HepG2 (cell line): ENCODE measurements at regions not wholly inside any gene's neighbourhood (a gene's known extent, or its start where the extent isn't known, plus 50 kb on each side); places are given as distances from the start of the nearest gene placed in this dataset.

Experiments
- ATAC-seq: fragments of 200-7000 bp; cut with Tn5 transposase; 3 replicates; pipeline ENCODE4 v1.9.1; 2020; ENCODE audit warnings: mild to moderate bottlenecking, moderate library complexity
- BruUV-seq: library from RNA; stranded (reverse); fragments of 400-500 nt; replicated peaks from 2 replicates; lab custom pipeline; 2021; lab: Mats Ljungman, UMichigan
- CTCF ChIA-PET: fragments of 300-600 bp; formaldehyde crosslinking; extraction: SDS; loops from one replicate; lab custom pipeline; 2021; ENCODE audit warnings: low total read pairs, inconsistent platforms, low intra/inter-chr PET ratio; lab: Yijun Ruan, JAX
- POLR2A ChIA-PET: fragments of 350-600 bp; sonication (Branson Sonifier 250); formaldehyde crosslinking; loops from one replicate; lab custom pipeline; 2020; ENCODE audit warnings: antibody characterized with exemption, inconsistent platforms; lab: Yijun Ruan, JAX
- DNase-seq: peaks from one replicate; pipeline ENCODE4 v3.0.0-alpha.2; 2015; ENCODE audit warnings: low spot score
- FAIRE-seq: peaks from 3 replicates; lab custom pipeline; 2011; peaks lifted over from hg19 to GRCh38; lab: Jason Lieb, UNC
- H2AFZ ChIP-seq: one replicate; pipeline ENCODE4 v1.6.1; 2011; ENCODE audit warnings: low read length, inconsistent platforms
- H3K27ac ChIP-seq: fragments of 300-600 bp; 3 replicates; pipeline ENCODE4 v1.8.0; 2011; ENCODE audit warnings: mixed run types, mild to moderate bottlenecking, mixed read lengths, low read length, inconsistent platforms; ENCODE audit not compliant: insufficient read depth; ENCODE audit errors: extremely low read length
- H3K27me3 ChIP-seq, 2 experiments: fragments of 200-600 bp in 1 of 2; 2 replicates in 1 of 2; 3 replicates in 1 of 2; pipeline versions ENCODE4 v1.6.0 to v1.8.0; 2011; ENCODE audit warnings: low read length in 2 of 2, mild to moderate bottlenecking in 2 of 2, moderate library complexity in 2 of 2, inconsistent platforms in 1 of 2; ENCODE audit not compliant: insufficient read depth in 2 of 2, control insufficient read depth in 1 of 2
- H3K36me3 ChIP-seq, 2 experiments: fragments of 200-600 bp in 1 of 2; replicated peaks in 1 of 2; 2 replicates in 1 of 2; 3 replicates in 1 of 2; pipeline versions ENCODE4 v1.5.1 to v1.8.0; 2011; ENCODE audit warnings: low read length in 2 of 2, inconsistent platforms in 1 of 2; ENCODE audit not compliant: insufficient read depth in 2 of 2, control insufficient read depth in 1 of 2
- H3K4me1 ChIP-seq: 2 replicates; pipeline ENCODE4 v1.5.1; 2012; ENCODE audit warnings: low read length, inconsistent platforms; ENCODE audit not compliant: insufficient read depth
- H3K4me2 ChIP-seq: 2 replicates; pipeline ENCODE4 v1.6.0; 2011; ENCODE audit warnings: low read depth, low read length, inconsistent platforms
- H3K4me3 ChIP-seq, 3 experiments: fragments of 200-600 bp in 1 of 3; sonication (generic), shearing (Covaris generic) in 1 of 3; replicated peaks in 1 of 3; 2 replicates each; pipeline ENCODE4 v1.5.1; 2011 to 2016; ENCODE audit warnings: low read length in 3 of 3, inconsistent platforms in 2 of 3, low read depth in 2 of 3, mild to moderate bottlenecking in 2 of 3, control low read depth in 1 of 3, mixed read lengths in 1 of 3; ENCODE audit not compliant: insufficient read depth in 1 of 3
- H3K79me2 ChIP-seq: one replicate; pipeline ENCODE4 v1.6.1; 2011; ENCODE audit warnings: low read length, inconsistent platforms; ENCODE audit not compliant: insufficient read depth
- H3K9ac ChIP-seq: 2 replicates; pipeline ENCODE4 v1.6.0; 2011; ENCODE audit warnings: mild to moderate bottlenecking, low read depth, low read length, inconsistent platforms; ENCODE audit not compliant: insufficient read depth
- H3K9me3 ChIP-seq: 2 replicates; pipeline ENCODE4 v1.5.1; 2012; ENCODE audit warnings: mild to moderate bottlenecking, low read length
- H4K20me1 ChIP-seq: 2 replicates; pipeline ENCODE4 v1.6.0; 2011; ENCODE audit warnings: inconsistent platforms, mild to moderate bottlenecking, low read length, moderate library complexity; ENCODE audit not compliant: insufficient read depth
- BCL6 ChIP-seq: IDR thresholded peaks from 2 replicates; pipeline ENCODE4 v1.6.1; 2016; ENCODE audit warnings: missing genetic modification reagents, missing compliant biosample characterization
- BORCS8-MEF2B ChIP-seq: sonication (generic); formaldehyde crosslinking; IDR thresholded peaks from 2 replicates; pipeline ENCODE4 v1.8.0; 2022; ENCODE audit warnings: mild to moderate bottlenecking, missing genetic modification reagents
- CEBPB ChIP-seq: IDR thresholded peaks from 2 replicates; pipeline ENCODE4 v1.6.1; 2011; ENCODE audit warnings: low read depth, low read length, improper control_type of control experiment, borderline replicate concordance
- CEBPG ChIP-seq: IDR thresholded peaks from 2 replicates; pipeline ENCODE4 v1.6.1; 2016
- CHD4 ChIP-seq: fragments of 200-600 bp; sonication (generic); IDR thresholded peaks from 2 replicates; pipeline ENCODE4 v1.7.0; 2017; ENCODE audit warnings: mild to moderate bottlenecking, low read length, borderline replicate concordance
- SRY ChIP-seq: sonication (generic); formaldehyde crosslinking; IDR thresholded peaks from 2 replicates; pipeline ENCODE4 v1.8.0; 2022; ENCODE audit warnings: mild to moderate bottlenecking, missing genetic modification reagents
- TCF7 ChIP-seq: sonication (generic); IDR thresholded peaks from 2 replicates; pipeline ENCODE4 v1.6.1; 2016; ENCODE audit warnings: antibody characterized with exemption, low read depth
- ZFP82 ChIP-seq: sonication (generic); formaldehyde crosslinking; IDR thresholded peaks from 2 replicates; pipeline ENCODE4 v1.5.1; 2020; ENCODE audit warnings: mild to moderate bottlenecking, missing genetic modification reagents, borderline replicate concordance
- WGBS: methylation state at CpG from one replicate; pipeline ENCODE4 v1.1.6; 2017; ENCODE audit warnings: low lambda C conversion rate; 5-methylcytosine and 5-hydroxymethylcytosine counted together
- in situ Hi-C: cut with HindIII; loops from 2 replicates; pipeline ENCODE4 v1.10.0; 2017; ENCODE audit warnings: low pct_unique_long_range_greater_than_20kb; ENCODE audit not compliant: extremely low pct_ligation_motif_present
- intact Hi-C: fragments of 100-400 bp; cut with micrococcal nuclease; formaldehyde crosslinking; loops from one replicate; pipeline ENCODE4 v1.10.0; 2022; ENCODE audit not compliant: unreplicated experiment

DNA sequence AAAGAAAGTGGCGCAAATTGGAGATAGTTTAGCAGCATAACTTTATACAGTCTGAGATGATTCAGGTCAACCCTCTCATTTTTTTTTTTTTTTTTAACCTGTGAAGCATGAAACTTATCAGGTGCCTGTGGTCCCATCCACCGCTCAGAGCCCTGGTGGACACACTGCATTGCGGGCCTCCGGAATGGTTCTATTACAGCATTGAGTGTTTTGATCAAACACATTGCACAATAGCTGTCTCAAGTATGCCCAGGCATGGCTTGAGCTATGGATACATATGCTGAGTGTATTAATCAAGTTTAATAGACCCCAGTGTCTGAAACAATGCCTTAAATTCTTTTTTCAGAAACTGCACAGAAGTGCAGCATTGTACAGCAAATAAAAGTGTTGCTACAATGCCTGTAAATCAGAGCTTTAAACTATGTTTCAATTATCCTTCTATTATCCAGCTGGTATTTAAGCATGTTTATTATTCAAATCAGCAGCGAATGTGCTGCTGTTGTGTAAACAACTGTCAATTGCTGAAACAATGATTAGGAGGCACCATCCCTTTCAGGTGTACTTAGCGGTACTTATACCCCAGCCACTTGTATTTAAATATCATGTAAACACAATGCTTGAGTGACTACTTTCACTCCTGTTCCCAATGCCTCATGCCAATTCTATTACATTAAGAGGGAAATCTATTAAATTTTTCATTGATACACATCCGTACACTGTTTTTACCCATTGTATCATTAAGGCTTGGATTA is 456.6 kb downstream of the RPS6KC1 start:
- no peak for FAIRE-seq
- H2AFZ ChIP-seq: no peak overlapping the region
- TF ChIP-seq TCF7: no peak
- no peak for TF ChIP-seq CHD4
- peak; percentile 88 for TF ChIP-seq CEBPB
- TF ChIP-seq BCL6 (CRISPR knock-in tag): no peak
- no peak for TF ChIP-seq SRY
- TF ChIP-seq BORCS8-MEF2B (CRISPR knock-in tag): no peak
- peak; percentile 72 for TF ChIP-seq CEBPG (CRISPR knock-in tag)
- TF ChIP-seq, all 625 proteins: peak for 2
- ChIA-PET CTCF (no interaction called here), POLR2A (no interaction called here)
- BruUV-seq: no TSS peak
- WGBS: 44% methylated on average over 7 of the region's 7 CpGs
- Histone ChIP-seq H3K9ac (no peak overlapping the region), H4K20me1 (no peaks in the 10 kb centered on the region), H3K27ac (no peak overlapping the region), H3K9me3 (0 out of 2 replicates have a peak, but pooled peaks cover 4% of the 10 kb centered on the region), H3K4me2 (no peak overlapping the region), H3K4me1 (peaks cover 7% of the 10 kb centered on the region; the same call in 1 of the 2 replicates), H3K36me3 (no peaks in the 10 kb centered on the region), H3K4me3 (no peak overlapping the region), H3K27me3 (no peaks in the 10 kb centered on the region), H3K79me2 (no peaks in the 10 kb centered on the region)
- intact Hi-C loops (no loop called here), in situ Hi-C loops (no loop called here)
- ATAC-seq: no peak
- DNase-seq: peak; percentile 13

DNA sequence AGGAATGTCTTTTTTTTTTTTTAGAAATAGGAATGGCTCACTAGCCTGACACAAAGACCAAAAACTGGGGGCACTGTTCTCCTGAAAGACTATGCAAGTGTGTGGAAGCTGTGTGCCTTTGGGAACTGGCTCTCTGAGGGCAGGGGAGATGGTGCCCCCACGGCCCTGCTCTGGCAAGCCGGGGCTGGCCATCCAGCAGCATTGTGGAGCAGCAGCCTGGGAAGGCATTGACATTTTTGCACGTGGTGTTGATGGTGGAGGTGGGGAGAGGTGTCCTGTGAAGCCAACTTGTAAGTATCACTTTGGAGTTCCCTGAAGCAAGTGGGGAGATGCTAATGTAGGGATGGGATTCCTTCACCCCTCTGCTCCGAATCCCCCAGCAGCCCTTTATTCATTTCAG is 460.1 kb downstream of the RPS6KC1 start:
- BruUV-seq: no TSS peak

More for the DNA sequence above, 460.1 kb downstream of the RPS6KC1 start:
- H3K9me3 ChIP-seq: no peaks in the 10 kb centered on the region
- in situ Hi-C loops (no loop called here), intact Hi-C loops (no loop called here)
- no peak for TF ChIP-seq ZFP82
- peaks cover 7% of the 10 kb centered on the region; the same call in 1 of the 2 replicates for H3K4me1 ChIP-seq
- no peaks in the 10 kb centered on the region for H3K27me3 ChIP-seq
- 63% methylated on average over 4 of the region's 4 CpGs for WGBS
- no peak overlapping the region for H2AFZ ChIP-seq
- H3K9ac ChIP-seq: no peak overlapping the region
- CTCF ChIA-PET: no interaction called here
- POLR2A ChIA-PET: no interaction called here
- no peaks in the 10 kb centered on the region for H4K20me1 ChIP-seq
- ATAC-seq (no peak), FAIRE-seq (no peak), DNase-seq (no peak)
- no peak overlapping the region for H3K27ac ChIP-seq
- H3K79me2 ChIP-seq: no peaks in the 10 kb centered on the region
- no peaks in the 10 kb centered on the region for H3K36me3 ChIP-seq
- H3K4me2 ChIP-seq: no peak overlapping the region
- H3K4me3 ChIP-seq: no peak overlapping the region
